NCI-H2171 (cell line): ENCODE measurements at regions not wholly inside any gene's neighbourhood (a gene's known extent, or its start where the extent isn't known, plus 50 kb on each side); places are given as distances from the start of the nearest gene placed in this dataset.

Experiments used
- DNase-seq: peaks from one replicate; lab custom pipeline; 2025; lab: John Stamatoyannopoulos, UW

DNA sequence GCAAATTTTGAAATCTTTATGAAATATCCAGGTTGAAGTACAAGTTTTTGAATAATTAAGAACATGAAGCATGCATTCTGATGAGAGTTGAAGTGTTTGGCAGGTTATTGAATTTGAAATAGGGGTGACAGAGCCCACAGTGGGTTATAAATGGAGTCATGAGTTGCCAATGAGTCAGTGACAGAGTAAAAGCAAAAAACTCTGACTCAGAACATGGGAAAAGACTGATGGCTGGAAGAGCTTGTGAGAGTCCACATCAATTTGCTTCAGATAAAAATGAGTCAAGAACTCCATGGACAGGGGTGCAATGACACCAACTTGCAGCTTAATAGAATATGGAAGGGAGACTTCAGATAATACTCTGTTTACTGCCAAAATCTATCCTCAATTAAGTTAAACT lies 105.3 kb downstream of the SLC6A15 start:
- no peak for DNase-seq

DNA sequence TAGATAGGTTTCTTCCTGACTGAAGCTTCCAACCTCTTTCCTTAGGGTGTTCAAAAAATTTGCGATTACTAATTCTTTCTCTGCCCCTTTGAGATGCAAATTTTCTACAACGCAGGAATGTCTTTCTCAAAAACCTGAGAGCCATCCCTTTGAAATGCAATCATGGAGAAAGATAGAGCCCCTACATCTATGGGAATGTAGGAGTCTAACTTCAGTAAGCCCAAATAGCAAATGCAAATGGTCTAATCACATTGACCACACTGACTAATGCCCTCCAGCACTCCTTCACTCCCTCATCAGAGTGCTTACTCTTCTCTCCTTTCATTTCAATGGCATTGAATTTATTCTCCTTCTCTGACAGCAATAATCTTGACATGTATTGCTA lies 107.1 kb downstream of the SLC6A15 start:
- DNase-seq, result no peak

DNA sequence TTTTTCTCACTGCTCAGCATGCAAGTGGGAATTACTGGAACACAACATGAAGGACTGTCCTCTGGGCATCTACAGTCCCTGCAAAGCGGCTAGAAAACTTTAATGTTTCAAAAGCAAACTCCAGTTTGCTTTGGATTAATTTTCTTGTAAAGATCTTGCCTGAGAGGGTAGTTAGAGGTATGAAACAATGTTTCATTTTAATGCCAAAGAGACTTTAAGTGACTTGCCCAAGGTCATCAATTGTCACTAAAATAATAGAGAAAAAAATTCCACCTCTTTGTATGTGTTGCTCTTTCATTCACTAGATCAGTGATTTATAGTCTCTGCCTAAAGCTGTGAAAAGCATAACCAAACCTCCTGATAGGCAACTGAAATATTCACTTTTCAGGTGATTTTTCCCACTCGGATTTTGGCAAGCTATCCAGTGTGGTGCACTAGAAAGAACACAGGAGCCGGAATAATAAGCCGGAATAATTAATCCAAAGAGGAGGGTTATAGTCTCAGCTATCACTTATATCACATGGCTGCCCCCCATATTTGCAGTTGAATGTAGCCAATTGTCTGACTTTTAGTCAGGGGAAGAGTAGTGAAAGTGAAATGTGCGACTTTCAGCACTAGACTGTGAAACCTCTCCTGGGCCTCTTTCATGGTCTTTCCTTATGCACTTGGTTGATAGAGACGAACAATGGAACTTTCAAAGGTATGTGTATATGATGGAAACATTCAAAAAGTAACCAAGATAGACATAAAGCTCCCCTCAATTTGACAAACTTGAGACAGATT lies 107.7 kb downstream of the SLC6A15 start:
- DNase-seq, result no peak

DNA sequence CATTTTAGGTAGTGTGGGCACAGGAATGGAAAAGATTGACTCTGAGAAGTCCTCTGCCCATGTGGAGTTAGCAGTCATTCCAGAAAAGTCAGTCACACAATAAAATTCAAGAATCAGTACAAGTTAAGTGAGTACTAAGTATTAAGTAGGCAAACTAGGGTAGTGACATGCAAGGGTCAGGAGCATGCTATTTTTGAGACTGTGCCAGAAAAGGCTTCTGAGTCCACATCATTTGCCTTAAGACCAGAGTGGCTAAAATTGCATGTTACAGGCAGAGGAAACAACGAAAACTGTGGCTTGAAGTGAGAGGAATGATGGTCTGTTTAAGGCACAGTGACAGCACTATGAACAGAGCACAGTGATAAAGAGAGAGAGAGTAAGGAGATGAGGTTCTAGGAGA lies 108.9 kb downstream of the SLC6A15 start:
- no peak for DNase-seq

DNA sequence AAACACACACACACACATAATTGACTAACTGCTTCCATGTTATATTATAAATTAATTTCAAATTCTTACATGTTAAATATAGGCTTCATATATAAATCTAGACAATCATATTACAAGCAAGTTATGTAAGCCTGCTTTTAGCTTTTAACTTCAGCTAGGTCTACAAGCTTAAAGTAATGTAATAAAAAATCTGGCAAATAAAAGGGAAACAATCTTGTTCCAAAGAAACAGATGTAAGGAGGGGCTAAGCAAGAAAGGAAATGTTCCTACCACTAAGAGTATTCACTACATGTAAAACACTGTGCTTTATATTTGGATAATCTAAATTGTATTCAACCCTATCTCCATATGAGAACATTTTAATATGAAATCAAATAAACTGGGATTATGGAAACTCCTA lies 110.4 kb downstream of the SLC6A15 start:
- no peak for DNase-seq

DNA sequence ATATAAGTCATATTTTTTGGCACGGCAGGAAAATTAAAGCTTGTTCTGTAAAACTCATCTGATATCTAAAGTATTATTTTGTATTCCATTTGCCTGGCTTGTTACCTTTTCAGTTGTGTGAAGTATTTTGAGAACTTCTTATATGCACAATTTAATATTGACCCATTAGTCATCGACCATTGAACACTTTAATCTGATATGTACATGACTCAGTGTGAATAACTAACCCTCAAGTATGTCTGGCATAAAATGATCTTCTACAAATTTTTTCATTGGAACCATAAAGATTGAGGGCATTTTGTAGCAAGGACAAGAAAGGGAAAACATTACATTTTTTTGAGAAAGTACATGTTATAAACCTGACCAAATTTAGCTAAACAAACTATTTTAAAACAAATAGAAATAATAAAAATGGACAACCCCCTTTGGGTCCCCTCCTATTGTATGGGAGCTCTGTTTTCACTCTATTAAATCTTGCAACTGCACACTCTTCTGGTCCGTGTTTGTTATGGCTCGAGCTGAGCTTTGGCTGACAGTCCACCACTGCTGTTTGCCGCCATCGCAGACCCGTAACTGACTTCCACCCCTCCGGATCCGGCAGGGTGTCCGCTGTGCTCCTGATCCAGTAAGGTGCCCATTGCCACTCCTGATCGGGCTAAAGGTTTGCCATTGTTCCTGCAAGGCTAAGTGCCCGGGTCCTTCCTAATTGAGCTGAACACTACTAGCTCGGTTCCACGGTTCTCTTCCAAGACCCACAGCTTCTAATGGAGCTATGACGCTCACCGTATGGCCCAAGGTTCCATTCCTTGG lies 118.8 kb downstream of the SLC6A15 start:
- DNase-seq, result no peak

DNA sequence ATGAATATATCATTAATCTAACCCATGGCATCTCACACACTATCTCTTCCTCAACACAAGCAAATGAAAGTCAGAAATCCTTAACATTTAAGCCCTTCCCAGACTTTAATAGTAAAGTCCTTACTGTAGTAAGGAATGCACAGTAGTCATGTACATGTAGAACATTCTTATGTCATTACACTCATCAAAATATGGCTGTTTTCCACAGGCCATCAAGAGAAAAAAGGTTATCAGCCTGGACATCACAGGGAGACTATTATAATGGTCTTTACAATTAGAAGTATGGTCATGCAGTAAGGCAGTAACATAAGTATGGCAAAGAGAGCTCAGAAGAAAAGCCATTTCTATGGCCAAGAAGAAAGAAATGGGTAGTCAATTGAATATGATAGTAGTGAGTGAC lies 121.2 kb downstream of the SLC6A15 start:
- no peak for DNase-seq

DNA sequence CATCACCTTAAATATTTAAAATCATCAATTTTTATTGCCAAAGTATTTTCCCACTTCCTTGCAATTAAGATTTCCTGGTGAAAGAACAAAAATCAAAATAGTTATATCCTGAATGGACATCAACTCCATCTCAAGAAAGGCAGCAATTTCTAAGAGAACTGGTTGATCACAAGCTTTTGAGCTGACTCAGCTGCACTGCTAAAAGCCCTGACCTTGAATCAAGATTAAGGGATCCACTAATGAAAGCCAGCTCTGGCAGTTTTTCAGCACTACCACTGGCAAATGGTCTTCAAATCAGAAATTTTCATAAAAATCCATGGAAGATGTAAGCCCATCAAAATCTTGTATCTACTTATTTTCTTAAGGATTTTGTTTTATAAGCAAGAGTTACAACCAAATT lies 123.4 kb downstream of the SLC6A15 start:
- no peak for DNase-seq

DNA sequence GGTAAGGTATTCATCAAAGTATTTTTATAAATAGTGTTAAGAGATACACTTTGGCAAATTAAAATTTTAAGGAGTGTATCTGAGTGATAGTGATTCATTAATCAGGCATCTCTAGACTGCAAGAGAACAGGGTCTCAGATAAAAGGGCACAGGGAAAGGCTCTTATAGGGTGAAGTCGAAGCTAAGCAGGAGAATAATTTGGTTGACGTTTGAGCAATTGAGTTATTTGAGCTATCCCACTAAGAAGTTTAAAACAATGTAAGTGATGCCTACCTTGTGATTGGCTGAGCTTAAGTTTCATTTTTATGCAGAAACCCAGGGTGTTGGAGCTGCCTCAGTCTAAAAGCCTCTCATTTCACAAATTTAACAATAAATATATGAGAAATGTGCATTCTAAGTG lies 125.3 kb downstream of the SLC6A15 start:
- no peak for DNase-seq

DNA sequence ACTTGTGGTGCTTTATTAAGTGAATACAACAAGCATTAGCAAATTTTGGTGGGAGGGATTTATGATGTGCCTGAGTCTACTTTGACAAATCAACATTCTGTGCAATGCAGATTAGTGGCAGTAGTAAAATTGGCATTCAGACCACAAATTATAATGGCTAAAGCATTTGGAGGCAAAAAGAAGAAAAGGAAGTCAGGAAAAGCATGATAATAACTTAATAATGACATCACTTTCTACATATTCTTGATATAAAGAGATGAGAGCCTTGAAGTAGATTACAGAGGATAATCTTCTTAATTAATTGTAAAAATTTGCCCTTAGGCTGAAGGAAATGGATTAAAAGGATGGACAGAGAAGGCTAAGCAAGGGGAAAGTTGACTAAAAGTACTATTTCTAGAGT lies 126.0 kb downstream of the SLC6A15 start:
- no peak for DNase-seq

DNA sequence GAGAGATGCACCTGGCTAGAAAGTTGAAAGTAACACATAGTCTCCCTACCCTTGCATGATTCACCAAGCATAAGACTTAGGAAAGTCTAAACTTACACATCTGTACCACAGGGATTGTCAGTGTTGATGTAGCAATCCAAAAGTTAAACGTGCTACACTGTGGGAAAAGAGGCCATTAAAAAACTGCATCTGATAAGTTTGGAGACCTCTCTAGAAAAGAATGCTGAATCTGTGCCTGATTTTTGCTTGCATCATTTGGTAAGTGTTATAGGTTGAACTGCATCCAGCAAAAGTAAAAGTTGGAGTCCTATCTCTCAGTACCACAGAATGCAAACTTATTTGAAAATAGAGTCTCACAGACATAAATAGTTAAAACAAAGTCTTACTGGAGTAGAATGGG lies 126.6 kb downstream of the SLC6A15 start:
- DNase-seq, result no peak

DNA sequence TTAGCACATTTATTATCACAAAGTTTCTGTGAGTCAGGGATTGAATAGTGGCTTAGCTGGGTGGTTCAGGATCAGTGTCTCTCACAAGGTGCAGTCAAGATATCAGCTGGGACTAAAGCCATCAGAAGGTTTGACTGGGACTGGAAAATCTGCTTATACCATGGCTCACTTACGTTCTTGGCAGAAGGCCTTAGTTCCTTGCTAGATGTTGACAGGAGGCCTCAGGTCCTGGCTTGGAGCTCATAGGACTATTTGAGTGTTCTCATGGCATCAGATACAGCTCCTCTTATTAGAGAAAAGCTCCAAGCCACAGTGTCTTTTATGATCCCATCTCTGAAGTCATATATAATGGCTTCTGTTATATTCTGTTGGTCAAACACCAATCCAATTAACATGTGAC lies 127.3 kb downstream of the SLC6A15 start:
- no peak for DNase-seq

DNA sequence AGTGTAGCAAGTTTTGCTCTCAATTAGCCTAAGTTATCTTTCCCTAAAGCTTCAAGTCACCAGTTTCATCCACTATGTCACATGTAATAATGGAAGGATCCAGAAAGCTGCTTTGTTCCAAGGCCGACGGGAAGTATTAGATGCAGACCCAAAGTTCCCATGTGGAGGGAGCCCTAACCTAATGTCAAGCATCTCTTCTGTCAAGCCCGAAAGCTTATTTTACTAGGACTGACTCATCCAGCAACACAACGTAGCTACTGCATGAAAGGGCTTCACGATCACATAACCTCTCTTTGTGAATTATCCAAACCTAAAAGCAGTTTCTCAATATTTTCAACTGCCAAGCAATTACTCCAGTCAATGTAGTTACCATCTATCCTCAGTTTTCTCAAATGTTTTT lies 133.4 kb downstream of the SLC6A15 start:
- no peak for DNase-seq

DNA sequence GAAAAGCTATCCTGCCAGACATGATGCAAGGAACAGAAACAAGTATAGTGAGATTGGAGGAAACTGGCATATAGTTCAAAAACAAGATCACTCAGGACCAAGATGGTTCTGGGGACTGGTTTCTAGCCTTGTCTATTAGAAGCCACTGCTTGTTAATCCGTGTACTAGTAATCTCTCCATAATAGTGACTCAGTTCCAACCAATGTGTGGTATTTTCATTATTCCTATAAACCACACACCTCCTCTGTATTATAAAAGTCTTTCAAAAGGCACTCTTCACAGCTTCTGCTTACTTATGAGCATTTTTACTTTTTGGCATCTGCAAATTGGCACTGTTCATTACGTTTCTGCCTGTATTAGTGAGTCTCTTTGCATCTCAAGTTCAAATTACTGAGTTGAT lies 140.3 kb downstream of the SLC6A15 start:
- DNase-seq, result no peak

DNA sequence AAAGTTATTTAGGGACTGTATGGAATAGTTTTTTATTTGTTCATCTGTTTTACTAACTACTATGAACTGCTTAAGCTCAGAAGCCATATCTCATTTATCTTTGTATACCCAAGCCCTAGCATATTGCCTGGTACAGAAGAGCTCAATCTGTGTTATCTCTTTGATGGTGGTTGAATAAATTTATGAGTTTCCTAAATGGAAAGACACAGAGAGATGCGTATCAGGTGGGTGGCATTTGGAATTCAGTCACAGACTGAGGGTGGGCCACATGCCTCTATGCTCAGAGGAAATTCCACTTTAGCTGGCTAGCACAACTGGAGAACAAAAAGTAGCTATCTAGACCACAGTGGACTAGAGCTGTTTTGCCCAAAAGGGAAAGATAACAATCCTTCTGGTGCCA lies 145.5 kb downstream of the SLC6A15 start:
- no peak for DNase-seq

DNA sequence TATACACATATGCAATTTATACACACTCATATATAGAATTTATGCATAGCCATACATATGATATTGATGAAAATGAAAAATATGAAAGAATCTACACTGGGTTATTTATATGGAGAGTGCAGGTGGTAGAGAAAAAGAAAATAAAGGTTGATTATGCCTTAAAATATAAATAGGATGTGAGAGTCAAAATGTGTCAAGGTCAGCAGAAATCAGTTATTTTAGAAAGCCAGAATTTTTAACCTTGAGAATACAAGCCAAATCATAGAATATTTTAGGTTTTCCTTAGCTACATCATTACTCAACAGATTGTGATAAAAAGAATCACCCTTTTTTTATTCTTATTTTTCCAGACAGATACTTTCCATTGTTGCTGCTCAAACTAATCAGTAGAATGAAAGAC lies 146.2 kb downstream of the SLC6A15 start:
- no peak for DNase-seq

DNA sequence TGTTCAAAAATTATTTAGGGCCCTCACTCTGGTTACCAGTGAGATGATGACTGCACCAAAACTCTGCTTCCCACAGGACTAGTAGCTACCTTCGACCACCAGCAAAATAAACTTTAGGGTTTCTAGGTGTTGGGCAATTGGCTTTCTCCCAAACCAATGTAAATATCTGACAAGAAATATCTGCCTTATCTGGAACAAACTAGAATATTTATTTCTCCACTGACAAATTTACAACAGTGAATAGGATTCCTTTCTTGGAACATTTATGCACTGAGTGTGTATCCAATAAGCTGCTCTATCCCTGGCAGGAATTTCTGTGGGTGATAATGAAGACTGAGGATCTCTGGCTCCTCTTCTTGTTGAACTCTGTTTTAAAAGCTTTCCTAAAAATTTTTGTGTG lies 148.6 kb downstream of the SLC6A15 start:
- DNase-seq, result no peak

DNA sequence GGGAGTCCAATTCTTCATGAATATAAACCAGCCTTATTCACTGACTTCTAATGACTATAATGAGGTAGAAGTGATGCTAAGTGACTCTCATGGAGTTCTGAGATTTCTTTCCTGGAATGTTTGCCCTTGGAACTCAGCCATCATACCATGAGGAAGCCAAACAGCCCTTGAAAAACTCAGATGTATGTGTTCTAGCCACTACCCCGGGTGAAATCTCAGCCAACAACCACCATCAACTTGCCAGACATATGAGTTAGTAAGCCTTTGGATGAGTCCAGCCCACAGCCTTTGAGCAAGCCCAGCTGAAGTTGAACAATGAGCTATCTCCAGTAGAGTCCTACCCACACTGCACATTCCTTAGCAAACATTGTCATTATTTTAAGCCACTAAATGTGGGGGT lies 149.5 kb downstream of the SLC6A15 start:
- DNase-seq, result no peak

DNA sequence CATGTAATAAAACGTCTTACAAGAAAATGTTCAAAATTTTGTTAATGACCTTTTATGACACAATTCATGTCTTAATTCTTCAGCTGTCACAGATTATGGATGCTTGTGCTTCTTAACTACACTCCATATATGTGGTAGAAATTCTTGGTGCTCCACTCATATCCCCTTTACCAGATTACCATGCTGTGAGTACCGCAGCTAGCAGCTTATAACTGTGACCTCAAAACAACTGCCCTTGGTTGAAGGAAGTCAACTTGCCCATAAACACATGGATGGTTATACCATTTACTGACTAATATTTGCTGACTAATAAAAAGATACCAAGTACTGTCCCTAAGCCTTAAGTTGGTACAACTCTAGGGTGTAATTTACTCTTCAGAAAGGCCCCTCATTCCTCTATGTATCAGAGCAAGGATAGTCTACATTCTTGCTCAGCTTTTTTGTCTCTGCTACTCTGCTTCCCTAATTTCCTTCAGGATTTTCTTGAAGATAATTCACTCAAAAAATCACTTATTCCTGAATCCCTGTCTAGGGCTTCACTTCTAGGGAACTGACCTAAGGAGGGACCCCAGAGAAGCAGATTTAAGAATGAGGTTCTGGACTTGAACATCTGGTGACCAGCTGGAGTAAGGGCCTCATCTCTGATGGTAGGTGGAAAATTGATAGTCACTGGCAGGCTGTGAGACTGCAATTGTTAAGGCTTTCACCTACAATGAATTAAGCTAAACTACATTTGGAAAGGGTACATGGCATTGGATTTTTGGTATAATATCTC lies 152.3 kb downstream of the SLC6A15 start:
- no peak for DNase-seq

DNA sequence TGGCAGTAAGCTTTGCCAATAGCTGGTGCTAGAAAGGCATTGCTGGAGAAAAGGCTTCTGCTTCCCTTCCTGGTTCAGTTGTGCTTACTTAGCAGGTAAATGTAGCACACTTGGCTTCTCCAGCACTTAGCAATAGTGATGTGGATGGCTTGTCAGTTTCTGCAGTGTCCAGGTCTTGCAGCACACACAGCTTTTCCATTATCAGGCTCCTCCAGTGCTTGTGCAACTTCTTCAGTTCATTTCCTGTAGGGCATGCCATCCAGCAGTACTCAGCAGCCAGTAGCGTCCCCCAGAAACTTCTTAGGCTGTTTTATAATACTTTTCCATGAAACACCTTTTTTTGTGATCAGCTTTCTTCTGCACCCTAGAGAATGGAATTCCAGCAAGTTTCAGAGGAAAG lies 154.6 kb downstream of the SLC6A15 start:
- DNase-seq, result no peak

DNA sequence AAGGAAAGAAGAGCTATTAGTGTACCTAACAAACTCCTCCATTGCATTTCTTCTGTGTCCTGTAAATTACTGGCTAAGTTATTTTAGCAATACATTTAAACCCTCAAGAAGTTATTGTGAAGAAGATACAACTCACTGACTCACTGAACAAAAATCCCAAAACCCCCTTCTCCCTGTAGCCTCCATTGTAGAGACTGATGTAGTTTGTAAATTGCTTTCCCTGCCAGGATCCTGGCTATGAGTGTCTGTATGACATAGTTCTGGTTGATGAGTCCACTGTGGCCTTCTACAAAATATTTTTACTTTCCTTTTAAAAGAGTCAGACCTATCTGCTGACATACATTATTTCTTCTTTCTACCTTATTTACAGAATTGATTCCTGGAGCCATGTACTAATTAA lies 155.6 kb downstream of the SLC6A15 start:
- DNase-seq, result no peak

DNA sequence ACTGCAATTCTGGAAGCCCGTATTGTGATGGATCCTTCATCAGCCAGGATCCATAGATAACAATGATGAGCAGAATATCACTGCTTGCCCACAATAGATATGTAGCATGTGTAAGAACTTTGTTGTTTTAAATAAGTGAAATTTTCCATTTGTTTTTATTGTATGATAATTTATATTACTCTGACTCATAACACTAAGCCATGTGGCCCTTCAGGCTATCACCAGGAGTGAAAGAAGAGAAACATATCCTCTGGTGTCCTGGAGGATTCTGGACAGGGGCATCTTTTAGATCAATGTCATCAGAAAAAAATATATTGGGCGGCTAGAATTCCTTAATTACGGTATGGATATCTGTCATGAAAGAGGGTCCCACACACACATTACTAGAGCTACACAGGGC lies 167.5 kb downstream of the SLC6A15 start:
- no peak for DNase-seq

DNA sequence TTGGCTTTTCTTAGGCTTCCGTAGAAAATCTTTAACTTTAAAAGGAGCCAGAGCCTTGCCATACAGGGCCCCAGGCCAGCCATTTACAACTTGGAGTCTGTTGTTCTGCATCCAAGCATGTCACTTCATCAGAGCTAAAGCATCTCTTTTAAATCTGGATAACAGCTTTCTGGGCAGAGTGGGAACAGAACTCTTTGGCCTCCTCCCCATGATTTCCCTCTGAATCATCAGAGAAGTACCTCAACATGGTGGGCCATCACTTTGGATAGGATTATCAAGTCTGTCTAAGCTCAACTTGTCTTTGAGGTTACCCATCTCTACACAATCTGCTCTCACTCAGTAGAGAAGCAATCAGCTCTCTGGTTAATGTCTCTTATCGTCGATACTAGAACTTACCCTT lies 170.9 kb downstream of the SLC6A15 start:
- no peak for DNase-seq
